ENCODE measurements at regions not wholly inside any gene's neighbourhood (a gene's known extent, or its start where the extent isn't known, plus 50 kb on each side); places are given as distances from the start of the nearest gene placed in this dataset.

DNA sequence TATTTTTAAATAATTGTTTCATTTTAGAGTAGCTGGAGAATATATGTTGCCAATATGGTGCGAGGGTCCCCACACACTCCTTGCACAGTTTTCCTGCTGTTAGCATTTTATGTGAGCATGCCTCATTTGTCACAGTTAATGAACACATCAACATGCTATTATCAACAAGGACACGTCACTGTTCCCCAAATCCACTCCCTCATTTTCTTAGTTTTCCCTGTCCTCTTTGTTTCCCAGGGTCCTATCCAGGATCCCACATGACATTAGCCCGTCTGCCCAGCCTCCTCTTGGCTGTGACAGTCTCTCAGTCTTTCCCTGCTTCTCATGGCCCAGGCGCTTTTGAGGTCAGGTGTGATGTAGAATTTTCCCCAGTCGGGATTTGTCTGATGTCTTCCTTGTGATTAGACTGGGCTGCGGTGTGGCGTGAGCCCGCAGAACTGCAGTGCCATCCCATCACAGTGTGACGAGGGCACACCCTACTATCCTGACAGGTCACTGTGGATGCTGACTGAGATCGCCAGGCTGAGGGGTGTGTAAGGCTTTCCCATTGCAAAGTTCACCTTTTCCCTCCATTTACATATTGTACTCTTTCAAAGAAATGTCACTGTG lies 450.6 kb upstream of the B3GAT1 start:
- ChIA-PET CTCF (no interaction called here), POLR2A (no interaction called here)
- no peak for TF ChIP-seq SUZ12 (IDR thresholded peaks at IDR 0.05)
- no peak for TF ChIP-seq ARNT (IDR thresholded peaks at IDR 0.05)
- no peak for TF ChIP-seq CTBP1 (IDR thresholded peaks at IDR 0.05; ENCODE audit: borderline replicate concordance)
- no peak for TF ChIP-seq L3MBTL2 (conservative IDR thresholded peaks at IDR 0.05)
- DNase-seq (ENCODE audit: extremely low spot score) = no peak

DNA sequence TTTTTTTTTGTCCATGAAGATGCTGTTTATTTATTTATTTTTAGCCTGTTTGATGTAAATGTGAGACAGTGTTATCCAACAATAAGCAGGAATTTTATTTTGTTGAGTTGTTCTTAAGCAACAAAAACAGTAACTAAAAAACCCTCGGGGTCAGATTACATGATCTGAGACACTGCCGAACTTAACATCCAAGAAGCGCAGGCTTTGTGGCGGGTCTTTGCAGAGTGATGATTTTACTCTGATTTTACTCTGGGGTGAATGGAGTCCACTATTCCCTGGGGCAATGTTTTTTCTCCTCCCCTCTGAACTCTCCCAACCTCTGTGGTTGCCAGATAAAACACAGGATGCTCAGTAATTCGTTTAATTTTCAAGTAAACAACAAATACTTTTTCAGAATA lies 450.1 kb upstream of the B3GAT1 start:
- POLR2A ChIA-PET = interaction anchor here (1.4 kb wide), 1 partner anchor 10 kb away, joined by 3 read pairs; no protein-coding TSS in a partner anchor
- TF ChIP-seq CTBP1 (IDR thresholded peaks at IDR 0.05; ENCODE audit: borderline replicate concordance) (no peak), TARDBP (IDR thresholded peaks at IDR 0.05) (no peak), LEF1 (IDR thresholded peaks at IDR 0.05; ENCODE audit: borderline replicate concordance) (no peak), FOXA1 (IDR thresholded peaks at IDR 0.05) (no peak), HDGF (IDR thresholded peaks at IDR 0.05; ENCODE audit: borderline replicate concordance) (no peak), ZNF384 (IDR thresholded peaks at IDR 0.05) (no peak)
- TF ChIP-seq, protein P1, sequence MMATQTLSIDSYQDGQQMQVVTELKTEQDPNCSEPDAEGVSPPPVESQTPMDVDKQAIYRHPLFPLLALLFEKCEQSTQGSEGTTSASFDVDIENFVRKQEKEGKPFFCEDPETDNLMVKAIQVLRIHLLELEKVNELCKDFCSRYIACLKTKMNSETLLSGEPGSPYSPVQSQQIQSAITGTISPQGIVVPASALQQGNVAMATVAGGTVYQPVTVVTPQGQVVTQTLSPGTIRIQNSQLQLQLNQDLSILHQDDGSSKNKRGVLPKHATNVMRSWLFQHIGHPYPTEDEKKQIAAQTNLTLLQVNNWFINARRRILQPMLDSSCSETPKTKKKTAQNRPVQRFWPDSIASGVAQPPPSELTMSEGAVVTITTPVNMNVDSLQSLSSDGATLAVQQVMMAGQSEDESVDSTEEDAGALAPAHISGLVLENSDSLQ (IDR thresholded peaks at IDR 0.05) = no peak
- DNase-seq (ENCODE audit: extremely low spot score) = no peak
- CTCF ChIA-PET = interaction anchor here (0.7 kb wide), 1 partner anchor 38 kb away, joined by 3 read pairs; no protein-coding TSS in a partner anchor

DNA sequence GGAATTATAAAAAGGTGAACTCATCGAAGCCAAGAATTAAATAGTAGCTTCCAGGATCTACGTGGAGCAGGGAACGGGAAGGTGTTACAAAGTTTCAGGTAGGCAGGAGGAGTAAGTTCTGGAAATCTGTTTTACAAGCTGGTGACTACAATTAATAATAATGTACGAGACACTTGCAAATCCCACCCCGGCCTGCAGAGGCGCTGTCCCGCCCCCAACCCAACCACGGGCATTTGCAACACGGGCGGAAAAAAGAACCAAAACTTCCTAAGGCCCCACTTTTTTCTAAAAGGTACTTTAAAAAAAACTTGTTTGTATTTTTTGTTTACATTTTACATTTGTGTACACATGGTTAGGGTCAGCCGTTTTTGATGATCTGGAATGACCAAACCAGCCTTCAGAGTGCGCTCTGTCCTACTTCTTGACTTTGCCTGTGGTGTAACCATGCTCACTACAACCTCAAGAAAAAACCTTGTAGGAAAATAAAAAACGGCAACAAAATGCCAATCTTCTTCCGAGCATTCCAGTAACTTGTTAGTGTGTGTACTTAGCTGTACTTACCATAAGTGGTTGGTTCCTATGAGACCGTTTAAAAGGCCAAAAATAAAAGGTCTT lies 449.6 kb upstream of the B3GAT1 start:
- ChIA-PET POLR2A (interaction anchor here (1.4 kb wide), 1 partner anchor 10 kb away, joined by 3 read pairs; no protein-coding TSS in a partner anchor), CTCF (interaction anchor here (0.7 kb wide), 1 partner anchor 38 kb away, joined by 3 read pairs; no protein-coding TSS in a partner anchor)
- no peak for TF ChIP-seq FOXA1 (IDR thresholded peaks at IDR 0.05)
- no peak for TF ChIP-seq ARNT (IDR thresholded peaks at IDR 0.05)
- no peak for TF ChIP-seq ELF4 (IDR thresholded peaks at IDR 0.05)
- TF ChIP-seq FOXM1 (IDR thresholded peaks at IDR 0.05; ENCODE audit: borderline replicate concordance) = no peak
- no peak for TF ChIP-seq SP1 (IDR thresholded peaks at IDR 0.05)
- TF ChIP-seq ZNF384 (IDR thresholded peaks at IDR 0.05) = no peak
- no peak for TF ChIP-seq L3MBTL2 (conservative IDR thresholded peaks at IDR 0.05)
- no peak for TF ChIP-seq BHLHE40 (IDR thresholded peaks at IDR 0.05; ENCODE audit: borderline replicate concordance)
- TF ChIP-seq LEF1 (IDR thresholded peaks at IDR 0.05; ENCODE audit: borderline replicate concordance) = no peak
- no peak for TF ChIP-seq SUZ12 (IDR thresholded peaks at IDR 0.05)
- TF ChIP-seq NFRKB (IDR thresholded peaks at IDR 0.05) = no peak
- TF ChIP-seq, protein P1 (IDR thresholded peaks at IDR 0.05) = no peak
- TF ChIP-seq HDGF (IDR thresholded peaks at IDR 0.05; ENCODE audit: borderline replicate concordance) = no peak
- no peak for TF ChIP-seq FOXK2 (IDR thresholded peaks at IDR 0.05)
- no peak for TF ChIP-seq CTBP1 (IDR thresholded peaks at IDR 0.05; ENCODE audit: borderline replicate concordance)
- DNase-seq (ENCODE audit: extremely low spot score) = peak; percentile 25

DNA sequence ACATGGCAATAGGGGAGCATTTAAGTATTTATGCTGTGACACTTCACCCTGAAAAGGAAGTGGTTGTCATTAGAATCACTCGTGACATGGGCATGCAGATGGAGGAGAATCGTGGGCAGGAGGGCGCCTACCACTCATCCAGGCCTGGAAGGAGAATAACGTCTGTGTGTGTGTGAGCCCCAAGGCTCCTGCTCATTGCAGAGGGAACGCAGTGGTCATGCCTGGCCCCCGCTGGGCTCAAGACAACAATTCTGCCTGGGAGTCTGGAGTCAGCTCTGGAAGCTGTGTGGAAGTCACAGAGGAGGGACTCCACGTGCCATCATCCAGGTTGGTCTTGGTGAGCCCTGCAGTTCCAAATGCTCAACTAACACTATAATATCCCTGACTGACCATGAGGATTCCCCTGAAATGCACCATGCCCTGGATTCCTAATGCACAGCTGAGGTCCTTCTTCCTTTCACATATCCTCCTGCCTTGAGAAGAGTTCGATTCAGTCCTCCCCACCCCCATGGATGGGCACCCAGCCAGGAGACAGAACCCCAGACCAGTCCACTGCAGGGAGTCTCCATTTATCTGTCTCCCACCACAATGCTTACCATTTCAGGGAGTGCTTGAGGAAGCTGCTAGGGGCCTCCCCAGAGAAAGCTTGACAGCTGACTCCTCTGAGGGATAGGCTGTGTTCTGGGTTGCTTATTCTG lies 446.9 kb upstream of the B3GAT1 start:
- CTCF ChIA-PET = interaction anchor here (1.1 kb wide), 1 partner anchor 10 kb away, joined by 3 read pairs; no protein-coding TSS in a partner anchor
- TF ChIP-seq ARNT (IDR thresholded peaks at IDR 0.05) (no peak), SUZ12 (IDR thresholded peaks at IDR 0.05) (no peak), HDGF (IDR thresholded peaks at IDR 0.05; ENCODE audit: borderline replicate concordance) (no peak), FOXA1 (IDR thresholded peaks at IDR 0.05) (no peak), L3MBTL2 (conservative IDR thresholded peaks at IDR 0.05) (no peak), FOXK2 (IDR thresholded peaks at IDR 0.05) (no peak), FOXM1 (IDR thresholded peaks at IDR 0.05; ENCODE audit: borderline replicate concordance) (no peak), ELF4 (IDR thresholded peaks at IDR 0.05) (no peak), SP1 (IDR thresholded peaks at IDR 0.05) (no peak), CTBP1 (IDR thresholded peaks at IDR 0.05; ENCODE audit: borderline replicate concordance) (no peak)

DNA sequence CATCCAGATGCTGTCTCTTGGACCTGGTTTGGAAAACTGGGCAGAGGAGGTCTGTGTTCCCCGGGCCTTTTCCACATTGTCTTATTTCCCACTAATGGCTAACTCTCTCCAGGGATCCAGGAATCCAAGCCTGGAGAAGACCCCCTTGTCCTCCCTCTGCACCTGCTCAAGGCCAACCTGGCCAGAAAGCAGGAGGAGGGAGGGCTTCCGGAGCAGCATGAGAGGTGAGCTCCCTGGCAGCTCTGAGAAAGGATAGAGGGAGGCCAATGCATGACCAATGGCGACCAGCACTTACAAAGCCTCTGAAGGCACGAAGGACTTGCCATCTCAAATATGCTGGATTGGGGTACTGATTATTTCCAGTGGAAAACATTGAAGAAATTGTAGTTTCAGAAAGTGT lies 445.0 kb upstream of the B3GAT1 start:
- no peak for TF ChIP-seq ZNF384 (IDR thresholded peaks at IDR 0.05)
- TF ChIP-seq FOXM1 (IDR thresholded peaks at IDR 0.05; ENCODE audit: borderline replicate concordance) = no peak
- TF ChIP-seq CTBP1 (IDR thresholded peaks at IDR 0.05; ENCODE audit: borderline replicate concordance) = no peak
- no peak for TF ChIP-seq ARNT (IDR thresholded peaks at IDR 0.05)
- no peak for TF ChIP-seq FOXA1 (IDR thresholded peaks at IDR 0.05)
- TF ChIP-seq NFRKB (IDR thresholded peaks at IDR 0.05) = no peak
- no peak for TF ChIP-seq BHLHE40 (IDR thresholded peaks at IDR 0.05; ENCODE audit: borderline replicate concordance)
- no peak for TF ChIP-seq FOXK2 (IDR thresholded peaks at IDR 0.05)
- TF ChIP-seq L3MBTL2 (conservative IDR thresholded peaks at IDR 0.05) = no peak
- no peak for TF ChIP-seq ELF4 (IDR thresholded peaks at IDR 0.05)
- no peak for TF ChIP-seq TARDBP (IDR thresholded peaks at IDR 0.05)
- TF ChIP-seq LEF1 (IDR thresholded peaks at IDR 0.05; ENCODE audit: borderline replicate concordance) = no peak
- TF ChIP-seq HDGF (IDR thresholded peaks at IDR 0.05; ENCODE audit: borderline replicate concordance) = no peak
- TF ChIP-seq SUZ12 (IDR thresholded peaks at IDR 0.05) = no peak
- TF ChIP-seq SP1 (IDR thresholded peaks at IDR 0.05) = no peak
- TF ChIP-seq, protein P1 (IDR thresholded peaks at IDR 0.05) = no peak
- ChIA-PET POLR2A (no interaction called here), CTCF (no interaction called here)
- DNase-seq (ENCODE audit: extremely low spot score) = no peak

More for the DNA sequence above, 446.9 kb upstream of the B3GAT1 start:
- no peak for DNase-seq (ENCODE audit: extremely low spot score)
- POLR2A ChIA-PET = no interaction called here
